ENCODE measurements at regions not wholly inside any gene's neighbourhood (a gene's known extent, or its start where the extent isn't known, plus 50 kb on each side); places are given as distances from the start of the nearest gene placed in this dataset.

DNA sequence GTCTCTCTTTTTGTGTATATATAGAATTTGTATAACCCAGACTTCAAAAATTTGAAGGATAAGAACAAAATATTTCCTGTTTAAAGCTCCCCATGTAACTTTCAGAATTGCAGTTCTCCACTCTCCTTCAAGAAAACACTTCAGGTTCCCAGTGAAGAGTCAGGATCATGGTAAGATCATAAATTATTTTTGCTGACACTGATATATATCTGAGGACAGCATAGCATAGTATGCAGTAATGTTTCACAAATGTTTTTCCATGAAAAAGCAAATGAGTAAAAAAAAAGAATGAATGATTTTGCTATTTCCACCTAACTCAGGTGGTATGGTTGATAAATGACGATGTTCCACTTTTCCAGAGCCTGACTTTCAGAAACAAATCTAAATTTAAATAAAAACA is 545.6 kb upstream of the EPHA7 start:
- H3K27ac Mint-ChIP-seq (ENCODE audit: unreplicated experiment), result no peak overlapping the region
- H3K4me1 Mint-ChIP-seq (ENCODE audit: unreplicated experiment), result no peaks in the 10 kb centered on the region
- TF ChIP-seq, protein P1, sequence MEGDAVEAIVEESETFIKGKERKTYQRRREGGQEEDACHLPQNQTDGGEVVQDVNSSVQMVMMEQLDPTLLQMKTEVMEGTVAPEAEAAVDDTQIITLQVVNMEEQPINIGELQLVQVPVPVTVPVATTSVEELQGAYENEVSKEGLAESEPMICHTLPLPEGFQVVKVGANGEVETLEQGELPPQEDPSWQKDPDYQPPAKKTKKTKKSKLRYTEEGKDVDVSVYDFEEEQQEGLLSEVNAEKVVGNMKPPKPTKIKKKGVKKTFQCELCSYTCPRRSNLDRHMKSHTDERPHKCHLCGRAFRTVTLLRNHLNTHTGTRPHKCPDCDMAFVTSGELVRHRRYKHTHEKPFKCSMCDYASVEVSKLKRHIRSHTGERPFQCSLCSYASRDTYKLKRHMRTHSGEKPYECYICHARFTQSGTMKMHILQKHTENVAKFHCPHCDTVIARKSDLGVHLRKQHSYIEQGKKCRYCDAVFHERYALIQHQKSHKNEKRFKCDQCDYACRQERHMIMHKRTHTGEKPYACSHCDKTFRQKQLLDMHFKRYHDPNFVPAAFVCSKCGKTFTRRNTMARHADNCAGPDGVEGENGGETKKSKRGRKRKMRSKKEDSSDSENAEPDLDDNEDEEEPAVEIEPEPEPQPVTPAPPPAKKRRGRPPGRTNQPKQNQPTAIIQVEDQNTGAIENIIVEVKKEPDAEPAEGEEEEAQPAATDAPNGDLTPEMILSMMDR (IDR thresholded peaks at IDR 0.05; ENCODE audit: unreplicated experiment), result no peak
- H3K9me3 Mint-ChIP-seq (ENCODE audit: unreplicated experiment), result no peaks in the 10 kb centered on the region
- no peak overlapping the region for H3K4me3 Mint-ChIP-seq (ENCODE audit: unreplicated experiment)
- H3K27me3 Mint-ChIP-seq (ENCODE audit: unreplicated experiment), result no peaks in the 10 kb centered on the region
- no peak for DNase-seq (ENCODE audit: low spot score)
- H3K36me3 Mint-ChIP-seq (ENCODE audit: low read depth, unreplicated experiment), result no peaks in the 10 kb centered on the region

GRCh38 chr6:93964321-93964720 is 545.0 kb upstream of the EPHA7 start:
- Mint-ChIP-seq H3K36me3 (ENCODE audit: low read depth, unreplicated experiment) (no peaks in the 10 kb centered on the region), H3K9me3 (ENCODE audit: unreplicated experiment) (no peaks in the 10 kb centered on the region), H3K27me3 (ENCODE audit: unreplicated experiment) (no peaks in the 10 kb centered on the region), H3K4me3 (ENCODE audit: unreplicated experiment) (no peak overlapping the region), H3K27ac (ENCODE audit: unreplicated experiment) (no peak overlapping the region), H3K4me1 (ENCODE audit: unreplicated experiment) (no peaks in the 10 kb centered on the region)
- DNase-seq (ENCODE audit: low spot score), result no peak
- TF ChIP-seq, protein P1 (IDR thresholded peaks at IDR 0.05; ENCODE audit: unreplicated experiment), result no peak

DNA sequence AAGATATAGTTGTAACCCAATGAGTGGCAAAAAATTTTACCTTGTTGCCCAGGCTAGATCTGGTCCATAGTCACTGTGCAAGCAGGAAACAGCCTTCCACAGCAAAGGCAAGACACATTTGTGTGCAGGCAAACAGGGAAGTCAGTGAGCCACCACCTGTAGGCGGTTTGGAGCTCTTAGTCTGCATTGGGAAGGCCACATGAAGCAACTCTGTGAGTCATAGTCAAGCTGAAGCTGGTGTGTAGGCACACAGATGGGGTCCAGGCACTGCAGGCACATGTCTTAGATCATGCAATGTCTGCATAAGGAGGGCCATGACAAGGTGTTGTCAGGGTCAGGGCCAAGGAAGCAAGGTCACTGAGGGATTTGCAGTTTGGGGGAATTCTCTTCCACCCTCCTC is 543.2 kb upstream of the EPHA7 start:
- DNase-seq (ENCODE audit: low spot score), result no peak

DNA sequence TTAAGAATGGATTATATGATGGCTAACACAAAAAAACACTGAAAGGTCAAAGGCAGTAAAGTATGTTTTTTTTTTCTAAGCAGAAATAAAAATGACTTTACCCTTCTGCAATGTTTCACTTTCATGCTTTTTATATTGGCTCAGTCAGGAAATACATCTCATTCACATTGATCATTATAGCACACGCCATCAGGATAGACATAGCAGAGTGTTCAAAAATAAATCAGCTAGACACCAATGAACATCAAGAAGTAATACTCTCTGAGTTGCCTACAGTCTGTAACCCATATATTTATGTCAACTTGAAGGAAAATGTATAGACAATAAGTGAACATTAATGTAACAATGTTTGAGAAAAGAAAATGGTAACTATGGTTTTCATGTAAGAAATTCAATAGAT is 535.2 kb upstream of the EPHA7 start:
- Mint-ChIP-seq H3K27me3 (ENCODE audit: unreplicated experiment) (no peaks in the 10 kb centered on the region), H3K4me3 (ENCODE audit: unreplicated experiment) (no peak overlapping the region), H3K9me3 (ENCODE audit: unreplicated experiment) (no peaks in the 10 kb centered on the region), H3K27ac (ENCODE audit: unreplicated experiment) (no peak overlapping the region), H3K36me3 (ENCODE audit: low read depth, unreplicated experiment) (no peaks in the 10 kb centered on the region), H3K4me1 (ENCODE audit: unreplicated experiment) (no peaks in the 10 kb centered on the region)
- TF ChIP-seq, protein P1 (IDR thresholded peaks at IDR 0.05; ENCODE audit: unreplicated experiment), result no peak
- DNase-seq (ENCODE audit: low spot score), result no peak

More for the DNA sequence above, 543.2 kb upstream of the EPHA7 start:
- H3K4me3 Mint-ChIP-seq (ENCODE audit: unreplicated experiment), result no peak overlapping the region
- no peak overlapping the region for H3K27ac Mint-ChIP-seq (ENCODE audit: unreplicated experiment)
- no peaks in the 10 kb centered on the region for H3K4me1 Mint-ChIP-seq (ENCODE audit: unreplicated experiment)
- TF ChIP-seq, protein P1 (IDR thresholded peaks at IDR 0.05; ENCODE audit: unreplicated experiment), result no peak
- no peaks in the 10 kb centered on the region for H3K9me3 Mint-ChIP-seq (ENCODE audit: unreplicated experiment)
- no peaks in the 10 kb centered on the region for H3K27me3 Mint-ChIP-seq (ENCODE audit: unreplicated experiment)
- H3K36me3 Mint-ChIP-seq (ENCODE audit: low read depth, unreplicated experiment), result no peaks in the 10 kb centered on the region

GRCh38 chr6:93943661-93944060 is 524.3 kb upstream of the EPHA7 start:
- DNase-seq (ENCODE audit: low spot score), result no peak
- Mint-ChIP-seq H3K27me3 (ENCODE audit: unreplicated experiment) (no peaks in the 10 kb centered on the region), H3K4me3 (ENCODE audit: unreplicated experiment) (no peak overlapping the region), H3K36me3 (ENCODE audit: low read depth, unreplicated experiment) (no peaks in the 10 kb centered on the region), H3K4me1 (ENCODE audit: unreplicated experiment) (peaks cover 3% of the 10 kb centered on the region), H3K9me3 (ENCODE audit: unreplicated experiment) (no peaks in the 10 kb centered on the region), H3K27ac (ENCODE audit: unreplicated experiment) (no peak overlapping the region)
- TF ChIP-seq, protein P1 (IDR thresholded peaks at IDR 0.05; ENCODE audit: unreplicated experiment), result no peak

Measured in endothelial cell (in vitro differentiated cells).